GM12872 (cell line): ENCODE measurements at regions not wholly inside any gene's neighbourhood (a gene's known extent, or its start where the extent isn't known, plus 50 kb on each side); places are given as distances from the start of the nearest gene placed in this dataset.

Experiments used
- TF ChIP-seq, protein P1 (sequence below): IDR thresholded peaks from 3 replicates; pipeline ENCODE4 v1.5.1; 2011; ENCODE audit warnings: low read depth, mild to moderate bottlenecking, low read length, moderate library complexity; ENCODE audit not compliant: insufficient read depth

DNA sequence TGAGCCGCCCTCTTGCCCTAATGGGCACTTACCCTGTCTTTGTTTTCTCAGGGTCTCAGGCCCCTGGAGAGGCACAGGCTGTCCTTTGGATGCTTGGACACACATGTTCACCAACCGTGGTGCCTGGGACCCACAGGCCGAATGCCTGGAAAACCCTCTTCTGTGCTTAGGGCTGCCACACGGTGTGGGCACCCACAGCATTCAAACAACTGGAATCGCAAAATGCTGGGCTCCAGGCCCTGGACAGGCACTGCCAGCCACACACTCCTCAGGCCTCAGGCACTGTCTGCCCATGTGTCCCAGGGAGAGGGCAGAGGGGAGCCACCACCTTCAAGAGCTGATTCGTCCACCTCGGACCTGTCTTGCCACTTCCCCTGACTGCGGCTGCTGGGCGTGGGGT lies 123.1 kb upstream of the ACKR3 start:
- TF ChIP-seq, protein P1, sequence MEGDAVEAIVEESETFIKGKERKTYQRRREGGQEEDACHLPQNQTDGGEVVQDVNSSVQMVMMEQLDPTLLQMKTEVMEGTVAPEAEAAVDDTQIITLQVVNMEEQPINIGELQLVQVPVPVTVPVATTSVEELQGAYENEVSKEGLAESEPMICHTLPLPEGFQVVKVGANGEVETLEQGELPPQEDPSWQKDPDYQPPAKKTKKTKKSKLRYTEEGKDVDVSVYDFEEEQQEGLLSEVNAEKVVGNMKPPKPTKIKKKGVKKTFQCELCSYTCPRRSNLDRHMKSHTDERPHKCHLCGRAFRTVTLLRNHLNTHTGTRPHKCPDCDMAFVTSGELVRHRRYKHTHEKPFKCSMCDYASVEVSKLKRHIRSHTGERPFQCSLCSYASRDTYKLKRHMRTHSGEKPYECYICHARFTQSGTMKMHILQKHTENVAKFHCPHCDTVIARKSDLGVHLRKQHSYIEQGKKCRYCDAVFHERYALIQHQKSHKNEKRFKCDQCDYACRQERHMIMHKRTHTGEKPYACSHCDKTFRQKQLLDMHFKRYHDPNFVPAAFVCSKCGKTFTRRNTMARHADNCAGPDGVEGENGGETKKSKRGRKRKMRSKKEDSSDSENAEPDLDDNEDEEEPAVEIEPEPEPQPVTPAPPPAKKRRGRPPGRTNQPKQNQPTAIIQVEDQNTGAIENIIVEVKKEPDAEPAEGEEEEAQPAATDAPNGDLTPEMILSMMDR = no peak

DNA sequence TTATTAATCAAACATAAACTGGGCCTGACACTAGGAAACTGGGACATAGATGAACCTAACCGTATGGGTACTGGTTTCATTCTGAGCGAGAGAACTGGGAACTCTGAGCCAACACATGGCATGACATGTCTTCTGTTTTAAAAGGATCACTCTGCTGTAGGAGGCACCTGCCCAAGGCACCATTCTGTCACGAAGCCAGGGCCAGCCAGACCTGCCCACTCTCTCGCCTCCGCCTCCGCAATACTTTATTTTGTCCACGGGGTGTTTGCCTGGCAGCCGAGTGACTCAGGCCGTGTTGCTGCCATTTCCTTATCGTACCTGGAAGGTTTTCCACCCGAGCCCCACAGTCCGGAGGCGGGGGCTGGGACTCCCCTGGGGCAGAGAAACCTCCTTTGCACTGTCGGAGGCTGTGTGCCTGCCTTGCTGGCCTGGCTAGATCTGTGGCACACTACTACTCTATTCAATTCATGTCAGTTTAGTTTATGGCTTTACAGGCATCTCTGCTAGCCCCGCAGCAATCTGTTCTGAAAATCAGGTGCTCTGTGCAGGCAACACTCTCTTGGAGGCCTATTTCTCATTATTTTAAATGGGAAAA lies 120.4 kb upstream of the ACKR3 start:
- TF ChIP-seq, protein P1 = no peak

DNA sequence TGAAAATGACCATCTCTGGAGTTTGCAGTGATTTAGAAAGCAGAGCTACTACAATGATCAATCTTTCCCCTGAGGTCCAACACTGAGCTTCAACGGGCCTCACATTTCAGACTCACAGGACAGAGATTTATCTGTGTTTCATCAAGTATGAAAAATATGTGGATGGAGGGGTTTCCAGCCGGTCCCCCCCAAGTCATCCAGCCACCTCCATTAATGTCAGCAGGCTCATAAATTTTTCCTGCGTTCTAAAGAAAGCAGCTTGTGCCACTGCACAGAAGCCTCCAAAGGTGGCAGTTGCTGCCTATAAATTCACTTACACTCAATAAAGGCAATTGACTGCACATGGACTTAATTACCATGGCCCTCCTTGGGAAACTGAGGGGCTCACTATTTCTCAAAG lies 117.4 kb upstream of the ACKR3 start:
- TF ChIP-seq, protein P1 = no peak

DNA sequence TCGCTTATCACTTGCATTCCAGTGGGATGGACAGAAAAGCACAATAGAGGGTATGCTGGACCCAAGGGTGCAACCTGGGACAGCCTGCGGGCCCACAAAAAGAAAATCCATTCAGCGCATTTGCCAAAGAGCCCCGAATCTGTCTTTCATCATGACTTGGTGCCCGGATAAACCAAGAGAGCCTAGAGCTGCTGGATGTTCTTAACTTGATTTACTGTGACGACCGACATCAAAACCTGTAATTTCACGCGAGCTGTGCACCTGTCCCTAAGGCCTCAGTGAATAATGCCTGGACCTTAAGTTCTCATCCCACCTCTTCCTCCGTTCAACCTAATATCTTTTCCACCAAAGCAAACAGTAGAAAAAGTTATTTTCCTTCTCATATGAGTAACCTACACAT lies 115.5 kb upstream of the ACKR3 start:
- TF ChIP-seq, protein P1 = no peak

DNA sequence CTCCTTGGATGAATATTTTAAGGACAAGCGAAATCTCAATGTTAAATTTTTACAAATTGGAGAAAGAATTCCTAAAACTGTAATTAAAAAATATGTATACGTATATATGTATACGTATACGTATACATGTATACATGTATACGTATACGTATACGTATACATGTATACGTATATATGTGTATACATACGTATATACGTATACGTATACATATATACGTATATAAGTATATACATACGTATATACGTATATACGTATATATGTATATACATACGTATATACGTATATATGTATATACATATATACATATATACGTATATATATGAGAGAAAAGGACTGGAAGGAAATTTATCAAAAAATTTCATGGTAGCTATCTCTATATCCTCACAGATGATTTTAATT lies 110.2 kb upstream of the ACKR3 start:
- TF ChIP-seq, protein P1 = no peak

DNA sequence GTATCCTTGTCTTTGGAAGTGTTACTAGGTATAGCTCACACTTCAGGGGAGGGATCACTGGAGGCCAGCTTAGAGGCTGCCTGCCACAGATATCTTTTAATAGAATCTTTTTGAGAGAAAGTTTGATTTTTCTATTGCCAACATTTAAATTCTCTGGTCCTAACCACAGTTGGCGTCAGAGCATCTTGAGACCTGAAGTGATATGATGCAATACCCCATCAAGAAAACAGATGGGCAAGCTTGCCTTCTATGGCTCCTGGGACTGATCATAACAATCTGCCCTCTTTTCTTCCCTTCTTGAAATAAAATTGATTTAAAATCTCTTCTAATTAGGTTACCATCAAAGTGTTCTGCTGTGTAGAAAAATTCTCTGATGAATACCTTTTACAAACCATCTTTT lies 105.5 kb upstream of the ACKR3 start:
- TF ChIP-seq, protein P1 = no peak

DNA sequence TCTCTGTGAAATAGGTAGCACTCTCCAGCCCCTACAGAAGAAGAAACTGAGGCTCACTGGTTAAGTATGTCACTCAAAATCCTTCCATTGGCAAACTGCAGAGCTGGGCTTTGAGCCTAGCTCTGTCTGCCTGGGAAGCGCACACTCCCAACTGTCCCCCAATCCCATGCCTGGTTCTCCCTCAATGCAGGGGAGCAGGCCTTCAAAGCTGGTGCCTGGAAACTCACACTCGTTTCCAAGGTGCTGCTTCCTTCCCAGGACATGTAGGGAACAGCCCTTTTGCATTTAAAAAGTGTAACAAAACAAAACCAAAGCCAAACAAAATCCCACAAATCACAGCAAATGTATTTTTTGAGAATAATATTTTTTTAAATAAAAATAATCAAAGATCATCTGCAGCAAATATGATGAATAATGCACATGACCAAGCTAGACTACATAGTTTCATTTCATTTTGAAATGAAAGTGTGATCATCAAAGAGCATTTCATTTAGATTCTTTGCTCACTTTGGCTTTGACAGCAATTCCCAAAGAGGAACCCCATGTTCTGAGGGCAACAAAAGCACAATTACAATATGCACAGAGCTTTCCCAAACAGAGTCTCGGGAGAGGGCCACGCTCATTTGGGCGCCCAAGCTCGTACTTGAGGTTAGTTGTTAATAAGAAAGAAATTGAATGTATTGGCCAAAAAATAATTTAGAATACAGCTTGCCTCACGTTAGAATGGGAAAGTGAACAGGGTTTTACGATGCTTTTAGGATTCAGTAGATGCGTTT lies 96.7 kb upstream of the ACKR3 start:
- TF ChIP-seq, protein P1 = no peak
